ENCODE measurements at regions not wholly inside any gene's neighbourhood (a gene's known extent, or its start where the extent isn't known, plus 50 kb on each side); places are given as distances from the start of the nearest gene placed in this dataset.
"Not testable (repeated sequence)": the region's sequence is repeated elsewhere in the genome, so short reads cannot be mapped to it uniquely, and the experiment has no call there.

GRCh38 chr5:68048516-68048915, 167.0 kb upstream of the PIK3R1 start:
- Mint-ChIP-seq H3K9me3 (peaks cover 32 to 49% of the 10 kb centered on the region in 2 experiments), H3K27me3 (ENCODE audit: low read depth) (peaks cover 2% of the 10 kb centered on the region), H3K27ac (no peak overlapping the region), H3K4me1 (no peaks in the 10 kb centered on the region), H3K36me3 (ENCODE audit: insufficient read depth in 1 of 3, low read depth in 3 of 3) (peaks cover 16 to 26% (median 24%) of the 10 kb centered on the region in 3 experiments), H3K4me3 (no peak overlapping the region)
- H4K8ac ChIP-seq (replicated peaks; ENCODE audit: insufficient read length, low read depth, low read length): no peak overlapping the region
- peak overlapping the region; percentile 45 for H2BK20ac ChIP-seq (ENCODE audit: low read depth, low read length, poor library complexity, severe bottlenecking)
- no peaks in the 10 kb centered on the region for H3K9me3 ChIP-seq (ENCODE audit: control insufficient read depth, low read depth, low read length)
- H3K18ac ChIP-seq (ENCODE audit: insufficient read length, low read depth, low read length): no peak overlapping the region
- H4K5ac ChIP-seq (ENCODE audit: insufficient read length, low read depth, low read length): no peak overlapping the region
- H3K14ac ChIP-seq (ENCODE audit: insufficient read depth, low read length): no peak overlapping the region
- TF ChIP-seq, protein P1, sequence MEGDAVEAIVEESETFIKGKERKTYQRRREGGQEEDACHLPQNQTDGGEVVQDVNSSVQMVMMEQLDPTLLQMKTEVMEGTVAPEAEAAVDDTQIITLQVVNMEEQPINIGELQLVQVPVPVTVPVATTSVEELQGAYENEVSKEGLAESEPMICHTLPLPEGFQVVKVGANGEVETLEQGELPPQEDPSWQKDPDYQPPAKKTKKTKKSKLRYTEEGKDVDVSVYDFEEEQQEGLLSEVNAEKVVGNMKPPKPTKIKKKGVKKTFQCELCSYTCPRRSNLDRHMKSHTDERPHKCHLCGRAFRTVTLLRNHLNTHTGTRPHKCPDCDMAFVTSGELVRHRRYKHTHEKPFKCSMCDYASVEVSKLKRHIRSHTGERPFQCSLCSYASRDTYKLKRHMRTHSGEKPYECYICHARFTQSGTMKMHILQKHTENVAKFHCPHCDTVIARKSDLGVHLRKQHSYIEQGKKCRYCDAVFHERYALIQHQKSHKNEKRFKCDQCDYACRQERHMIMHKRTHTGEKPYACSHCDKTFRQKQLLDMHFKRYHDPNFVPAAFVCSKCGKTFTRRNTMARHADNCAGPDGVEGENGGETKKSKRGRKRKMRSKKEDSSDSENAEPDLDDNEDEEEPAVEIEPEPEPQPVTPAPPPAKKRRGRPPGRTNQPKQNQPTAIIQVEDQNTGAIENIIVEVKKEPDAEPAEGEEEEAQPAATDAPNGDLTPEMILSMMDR (conservative IDR thresholded peaks at IDR 0.05): no peak
- no peak overlapping the region for H3T11ph ChIP-seq (ENCODE audit: low read length)
- H2BK12ac ChIP-seq (ENCODE audit: insufficient read length, low read depth, low read length): no peak overlapping the region
- no peak overlapping the region for H2AFZ ChIP-seq (ENCODE audit: low read length)
- no peak overlapping the region for H3K56ac ChIP-seq (ENCODE audit: insufficient read length, low read depth, low read length)
- DNase-seq: no peak
- H2BK15ac ChIP-seq (ENCODE audit: low read depth, low read length): no peak overlapping the region
- H4K20me1 ChIP-seq (ENCODE audit: control insufficient read depth, insufficient read depth, insufficient read length): no peaks in the 10 kb centered on the region
- H3K4me2 ChIP-seq (ENCODE audit: insufficient read depth, insufficient read length, low read length): no peak overlapping the region
- no peaks in the 10 kb centered on the region for H3K4me1 ChIP-seq (ENCODE audit: insufficient read depth, low read length)
- H2BK5ac ChIP-seq (ENCODE audit: insufficient read length, low read length): no peak overlapping the region
- no peaks in the 10 kb centered on the region for H3K79me2 ChIP-seq (ENCODE audit: insufficient read depth, low read length)
- no peak overlapping the region for H3K9ac ChIP-seq (ENCODE audit: extremely low read depth, insufficient read length, low read length)
- H2AK5ac ChIP-seq (ENCODE audit: insufficient read length, low read length): no peak overlapping the region
- H3K79me1 ChIP-seq (ENCODE audit: insufficient read depth, low read depth, low read length, poor library complexity, severe bottlenecking): no peaks in the 10 kb centered on the region
- no peak overlapping the region for H2BK120ac ChIP-seq (ENCODE audit: low read depth, low read length, poor library complexity, severe bottlenecking)
- no peak overlapping the region for H4K91ac ChIP-seq (ENCODE audit: insufficient read length, low read depth, low read length)
- no peaks in the 10 kb centered on the region for H3K27me3 ChIP-seq (ENCODE audit: insufficient read depth, low read length)
- no CpG with 5 or more reads among the region's 3 CpGs for WGBS (ENCODE audit: extremely low coverage, insufficient read length, low lambda C conversion rate)
- no peak overlapping the region for H3K4ac ChIP-seq (ENCODE audit: low read depth, low read length)
- no peaks in the 10 kb centered on the region for H3K23me2 ChIP-seq (ENCODE audit: insufficient read length, low read depth, low read length, poor library complexity, severe bottlenecking)
- no peak overlapping the region for H3K27ac ChIP-seq (ENCODE audit: insufficient read length, low read depth, low read length)
- H3K23ac ChIP-seq (ENCODE audit: insufficient read length, low read depth, low read length): no peak overlapping the region

- not testable (repeated sequence) for H3K27ac ChIP-seq (ENCODE audit: insufficient read length, low read depth, low read length)
Measured at GRCh38 chr5:68048054-68048453, 167.5 kb upstream of the PIK3R1 start.

More at GRCh38 chr5:68048054-68048453, 167.5 kb upstream of the PIK3R1 start:
- H3K27ac Mint-ChIP-seq; H3K27me3 ChIP-seq (ENCODE audit: insufficient read depth, low read length); H4K5ac ChIP-seq (ENCODE audit: insufficient read length, low read depth, low read length); H2BK12ac ChIP-seq (ENCODE audit: insufficient read length, low read depth, low read length); H2AFZ ChIP-seq (ENCODE audit: low read length); H3K18ac ChIP-seq (ENCODE audit: insufficient read length, low read depth, low read length); H3K4me2 ChIP-seq (ENCODE audit: insufficient read depth, insufficient read length, low read length); H3K79me2 ChIP-seq (ENCODE audit: insufficient read depth, low read length); H2AK5ac ChIP-seq (ENCODE audit: insufficient read length, low read length); H3K79me1 ChIP-seq (ENCODE audit: insufficient read depth, low read depth, low read length, poor library complexity, severe bottlenecking); H3K9ac ChIP-seq (ENCODE audit: extremely low read depth, insufficient read length, low read length); H2BK15ac ChIP-seq (ENCODE audit: low read depth, low read length); H3K23ac ChIP-seq (ENCODE audit: insufficient read length, low read depth, low read length); H3T11ph ChIP-seq (ENCODE audit: low read length); H3K9me3 ChIP-seq (ENCODE audit: control insufficient read depth, low read depth, low read length); H2BK20ac ChIP-seq (ENCODE audit: low read depth, low read length, poor library complexity, severe bottlenecking); H2BK5ac ChIP-seq (ENCODE audit: insufficient read length, low read length); DNase-seq; H3K4me1 ChIP-seq (ENCODE audit: insufficient read depth, low read length); H3K4ac ChIP-seq (ENCODE audit: low read depth, low read length); H4K20me1 ChIP-seq (ENCODE audit: control insufficient read depth, insufficient read depth, insufficient read length); H2BK120ac ChIP-seq (ENCODE audit: low read depth, low read length, poor library complexity, severe bottlenecking); H3K4me1 Mint-ChIP-seq; H3K4me3 Mint-ChIP-seq; H3K56ac ChIP-seq (ENCODE audit: insufficient read length, low read depth, low read length); H4K8ac ChIP-seq (replicated peaks; ENCODE audit: insufficient read length, low read depth, low read length); H3K27me3 Mint-ChIP-seq (ENCODE audit: low read depth); H3K14ac ChIP-seq (ENCODE audit: insufficient read depth, low read length); H3K23me2 ChIP-seq (ENCODE audit: insufficient read length, low read depth, low read length, poor library complexity, severe bottlenecking); H4K91ac ChIP-seq (ENCODE audit: insufficient read length, low read depth, low read length): not testable (repeated sequence)
- no CpG with 5 or more reads among the region's 5 CpGs for whole genome bisulfite sequencing (ENCODE audit: extremely low coverage, insufficient read length, low lambda C conversion rate)
- H3K36me3 Mint-ChIP-seq (ENCODE audit: insufficient read depth in 1 of 3, low read depth in 3 of 3): peaks cover 17 to 26% (median 24%) of the 10 kb centered on the region in 3 experiments
- peaks cover 32 to 49% of the 10 kb centered on the region in 2 experiments for H3K9me3 Mint-ChIP-seq
